H9 (cell line): ENCODE measurements at regions not wholly inside any gene's neighbourhood (a gene's known extent, or its start where the extent isn't known, plus 50 kb on each side); places are given as distances from the start of the nearest gene placed in this dataset.

Experiments
- DNase-seq: peaks from one replicate; pipeline ENCODE4 v3.0.0-alpha.2; 2017
- H2AFZ ChIP-seq: one replicate; pipeline ENCODE4 v1.6.1; 2013; ENCODE audit warnings: mild to moderate bottlenecking, low read length, control low read depth, moderate library complexity
- H2AK5ac ChIP-seq: 2 replicates; pipeline ENCODE4 v1.6.1; 2013; ENCODE audit warnings: low read length, control low read depth, mixed read lengths; ENCODE audit not compliant: insufficient read length
- H2BK120ac ChIP-seq: one replicate; pipeline ENCODE4 v1.6.1; 2013; ENCODE audit warnings: low read depth, mild to moderate bottlenecking, low read length, control low read depth, inconsistent platforms; ENCODE audit not compliant: poor library complexity, severe bottlenecking
- H2BK12ac ChIP-seq: 2 replicates; pipeline ENCODE4 v1.6.1; 2013; ENCODE audit warnings: low read length, control low read depth, mixed read lengths, low read depth; ENCODE audit not compliant: insufficient read length
- H2BK15ac ChIP-seq: 2 replicates; pipeline ENCODE4 v1.6.1; 2013; ENCODE audit warnings: low read depth, low read length, control low read depth
- H2BK20ac ChIP-seq: one replicate; pipeline ENCODE4 v1.6.1; 2013; ENCODE audit warnings: low read depth, mild to moderate bottlenecking, low read length, control low read depth, inconsistent platforms; ENCODE audit not compliant: poor library complexity, severe bottlenecking
- H2BK5ac ChIP-seq: 2 replicates; pipeline ENCODE4 v1.6.1; 2013; ENCODE audit warnings: low read length, control low read depth, mixed read lengths; ENCODE audit not compliant: insufficient read length
- H3K14ac ChIP-seq: 2 replicates; pipeline ENCODE4 v1.6.1; 2013; ENCODE audit warnings: low read length, control low read depth; ENCODE audit not compliant: insufficient read depth
- H3K18ac ChIP-seq: 2 replicates; pipeline ENCODE4 v1.6.1; 2013; ENCODE audit warnings: low read depth, mild to moderate bottlenecking, mixed read lengths, low read length, control low read depth; ENCODE audit not compliant: insufficient read length
- H3K23ac ChIP-seq: 2 replicates; pipeline ENCODE4 v1.6.1; 2013; ENCODE audit warnings: low read length, control low read depth, mixed read lengths, low read depth; ENCODE audit not compliant: insufficient read length
- H3K23me2 ChIP-seq: 2 replicates; pipeline ENCODE4 v1.6.1; 2013; ENCODE audit warnings: low read depth, mild to moderate bottlenecking, mixed read lengths, low read length, control low read depth; ENCODE audit not compliant: insufficient read length, poor library complexity, severe bottlenecking
- H3K27ac ChIP-seq: 2 replicates; pipeline ENCODE4 v1.5.1; 2013; ENCODE audit warnings: low read length, control low read depth, mixed read lengths, low read depth; ENCODE audit not compliant: insufficient read length
- H3K27me3 ChIP-seq: 2 replicates; pipeline ENCODE4 v1.6.1; 2013; ENCODE audit warnings: low read length, control low read depth, inconsistent platforms; ENCODE audit not compliant: insufficient read depth
- H3K4ac ChIP-seq: 2 replicates; pipeline ENCODE4 v1.6.1; 2013; ENCODE audit warnings: low read depth, mild to moderate bottlenecking, control low read depth, inconsistent platforms, low read length, moderate library complexity
- H3K4me1 ChIP-seq: 2 replicates; pipeline ENCODE4 v1.6.1; 2013; ENCODE audit warnings: low read length, control low read depth, inconsistent platforms; ENCODE audit not compliant: insufficient read depth
- H3K4me2 ChIP-seq: 2 replicates; pipeline ENCODE4 v1.6.1; 2013; ENCODE audit warnings: low read length, control low read depth, mixed read lengths; ENCODE audit not compliant: insufficient read length, insufficient read depth
- H3K56ac ChIP-seq: 2 replicates; pipeline ENCODE4 v1.6.1; 2013; ENCODE audit warnings: low read depth, mild to moderate bottlenecking, mixed read lengths, low read length, control low read depth; ENCODE audit not compliant: insufficient read length
- H3K79me1 ChIP-seq: 2 replicates; pipeline ENCODE4 v1.6.1; 2013; ENCODE audit warnings: low read depth, mild to moderate bottlenecking, moderate library complexity, low read length, control low read depth, inconsistent platforms; ENCODE audit not compliant: insufficient read depth, poor library complexity, severe bottlenecking
- H3K79me2 ChIP-seq: 2 replicates; pipeline ENCODE4 v1.6.1; 2013; ENCODE audit warnings: low read length, control low read depth, inconsistent platforms; ENCODE audit not compliant: insufficient read depth
- H3K9ac ChIP-seq: 2 replicates; pipeline ENCODE4 v1.6.1; 2013; ENCODE audit warnings: low read length, control low read depth, mixed read lengths; ENCODE audit not compliant: insufficient read length; ENCODE audit errors: extremely low read depth
- H3K9me3 ChIP-seq: one replicate; pipeline ENCODE4 v1.6.1; 2013; ENCODE audit warnings: low read depth, low read length, inconsistent platforms; ENCODE audit not compliant: control insufficient read depth
- H3T11ph ChIP-seq: one replicate; pipeline ENCODE4 v1.6.1; 2013; ENCODE audit warnings: mild to moderate bottlenecking, low read length, control low read depth, inconsistent platforms
- H4K20me1 ChIP-seq: one replicate; pipeline ENCODE4 v1.6.1; 2013; ENCODE audit not compliant: control insufficient read depth, insufficient read length, insufficient read depth
- H4K5ac ChIP-seq: 2 replicates; pipeline ENCODE4 v1.6.1; 2013; ENCODE audit warnings: low read depth, mild to moderate bottlenecking, mixed read lengths, low read length, control low read depth; ENCODE audit not compliant: insufficient read length
- H4K8ac ChIP-seq: replicated peaks from 2 replicates; pipeline ENCODE4 v1.6.1; 2013; ENCODE audit warnings: low read length, control low read depth, mixed read lengths, low read depth; ENCODE audit not compliant: insufficient read length
- H4K91ac ChIP-seq: 2 replicates; pipeline ENCODE4 v1.6.1; 2013; ENCODE audit warnings: low read depth, mild to moderate bottlenecking, moderate library complexity, mixed read lengths, low read length, control low read depth; ENCODE audit not compliant: insufficient read length
- H3K27ac Mint-ChIP-seq, 3 experiments: 2 replicates in 2 of 3; 3 replicates in 1 of 3; pipeline ENCODE4 v1.8.0; 2020 to 2021; ENCODE audit warnings: mixed read lengths in 3 of 3, mild to moderate bottlenecking in 1 of 3, moderate library complexity in 1 of 3
- H3K27me3 Mint-ChIP-seq: 2 replicates; pipeline ENCODE4 v1.8.0; 2021; ENCODE audit warnings: low read depth, mild to moderate bottlenecking, moderate library complexity, mixed read lengths
- H3K36me3 Mint-ChIP-seq, 3 experiments: 2 replicates in 2 of 3; 3 replicates in 1 of 3; pipeline ENCODE4 v1.8.0; 2020 to 2021; ENCODE audit warnings: low read depth in 3 of 3, mixed read lengths in 3 of 3; ENCODE audit not compliant: insufficient read depth in 1 of 3
- H3K4me1 Mint-ChIP-seq, 2 experiments: 2 replicates each; pipeline ENCODE4 v1.8.0; 2020; ENCODE audit warnings: mixed read lengths in 2 of 2
- H3K4me3 Mint-ChIP-seq, 2 experiments: 2 replicates in 1 of 2; 3 replicates in 1 of 2; pipeline ENCODE4 v1.8.0; 2020 to 2021; ENCODE audit warnings: mild to moderate bottlenecking in 2 of 2, mixed read lengths in 2 of 2, moderate library complexity in 1 of 2
- H3K9me3 Mint-ChIP-seq, 2 experiments: 2 replicates in 1 of 2; 3 replicates in 1 of 2; pipeline ENCODE4 v1.8.0; 2020; ENCODE audit warnings: mild to moderate bottlenecking in 2 of 2, mixed read lengths in 2 of 2, moderate library complexity in 1 of 2
- WGBS: extraction: QIAGEN DNeasy Blood & Tissue Kit; methylation state at CpG from one replicate; pipeline ENCODE4 v1.1.7; 2013; ENCODE audit warnings: missing lambda C conversion rate, low lambda C conversion rate, mixed read lengths; ENCODE audit not compliant: insufficient read length; ENCODE audit errors: extremely low coverage; 5-methylcytosine and 5-hydroxymethylcytosine counted together
- TF ChIP-seq, protein P1 (sequence below): fragments of 200-600 bp; sonication (generic); conservative IDR thresholded peaks from 3 replicates; pipeline ENCODE4 v1.8.0; 2021; ENCODE audit warnings: antibody characterized with exemption, mild to moderate bottlenecking

DNA sequence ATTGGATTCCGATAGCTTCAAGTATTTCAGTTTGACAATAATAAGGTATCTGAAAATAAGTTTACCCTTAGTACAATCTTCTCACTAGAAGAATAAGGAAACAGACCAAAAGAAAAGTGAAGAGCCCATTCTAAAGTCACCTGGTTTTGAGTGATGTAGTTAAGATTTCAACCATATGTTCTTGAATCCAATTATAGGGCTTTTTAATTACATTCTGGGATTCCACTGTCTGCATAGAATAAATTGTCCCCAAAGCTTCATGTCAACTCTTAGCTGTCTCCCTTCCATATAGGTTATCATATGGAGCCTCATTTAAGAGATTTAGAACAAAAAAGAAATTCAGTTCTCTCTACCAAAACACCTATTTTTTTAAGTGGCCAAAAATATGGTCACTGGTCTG is 1158.8 kb downstream of the IGSF11 start:
- Histone ChIP-seq H2BK120ac (no peak overlapping the region), H3K9me3 (no peaks in the 10 kb centered on the region), H2AFZ (no peak overlapping the region), H2AK5ac (no peak overlapping the region), H2BK5ac (no peak overlapping the region), H3K27me3 (no peaks in the 10 kb centered on the region), H3K27ac (no peak overlapping the region), H3K4ac (no peak overlapping the region), H3K56ac (no peak overlapping the region), H3K23me2 (no peaks in the 10 kb centered on the region), H2BK20ac (no peak overlapping the region), H3K4me1 (no peaks in the 10 kb centered on the region; the same call in 1 of the 2 replicates), H2BK12ac (no peak overlapping the region), H4K5ac (no peak overlapping the region), H4K20me1 (no peaks in the 10 kb centered on the region), H4K91ac (no peak overlapping the region), H3K9ac (no peak overlapping the region), H3K4me2 (no peak overlapping the region), H2BK15ac (no peak overlapping the region), H3T11ph (no peak overlapping the region), H3K14ac (no peak overlapping the region), H3K79me1 (no peaks in the 10 kb centered on the region), H4K8ac (no peak overlapping the region), H3K79me2 (no peaks in the 10 kb centered on the region), H3K23ac (no peak overlapping the region), H3K18ac (no peak overlapping the region)
- Mint-ChIP-seq H3K4me1 (peaks cover 8 to 16% of the 10 kb centered on the region in 2 experiments), H3K9me3 (no peaks in the 10 kb centered on the region), H3K27me3 (no peaks in the 10 kb centered on the region), H3K36me3 (no peaks in the 10 kb centered on the region), H3K27ac (no peak overlapping the region), H3K4me3 (no peak overlapping the region)
- no CpG with 5 or more reads among the region's 1 CpG for WGBS
- TF ChIP-seq, protein P1, sequence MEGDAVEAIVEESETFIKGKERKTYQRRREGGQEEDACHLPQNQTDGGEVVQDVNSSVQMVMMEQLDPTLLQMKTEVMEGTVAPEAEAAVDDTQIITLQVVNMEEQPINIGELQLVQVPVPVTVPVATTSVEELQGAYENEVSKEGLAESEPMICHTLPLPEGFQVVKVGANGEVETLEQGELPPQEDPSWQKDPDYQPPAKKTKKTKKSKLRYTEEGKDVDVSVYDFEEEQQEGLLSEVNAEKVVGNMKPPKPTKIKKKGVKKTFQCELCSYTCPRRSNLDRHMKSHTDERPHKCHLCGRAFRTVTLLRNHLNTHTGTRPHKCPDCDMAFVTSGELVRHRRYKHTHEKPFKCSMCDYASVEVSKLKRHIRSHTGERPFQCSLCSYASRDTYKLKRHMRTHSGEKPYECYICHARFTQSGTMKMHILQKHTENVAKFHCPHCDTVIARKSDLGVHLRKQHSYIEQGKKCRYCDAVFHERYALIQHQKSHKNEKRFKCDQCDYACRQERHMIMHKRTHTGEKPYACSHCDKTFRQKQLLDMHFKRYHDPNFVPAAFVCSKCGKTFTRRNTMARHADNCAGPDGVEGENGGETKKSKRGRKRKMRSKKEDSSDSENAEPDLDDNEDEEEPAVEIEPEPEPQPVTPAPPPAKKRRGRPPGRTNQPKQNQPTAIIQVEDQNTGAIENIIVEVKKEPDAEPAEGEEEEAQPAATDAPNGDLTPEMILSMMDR: no peak
- DNase-seq: no peak
